GM21737 (cell line): ENCODE measurements at regions not wholly inside any gene's neighbourhood (a gene's known extent, or its start where the extent isn't known, plus 50 kb on each side); places are given as distances from the start of the nearest gene placed in this dataset.
"Not testable (repeated sequence)": the region's sequence is repeated elsewhere in the genome, so short reads cannot be mapped to it uniquely, and the experiment has no call there.

ENCODE experiments used
- ATAC-seq: cut with Tn5 transposase; IDR thresholded peaks from one replicate; pipeline ENCODE4 v1.9.1; 2021; ENCODE audit warnings: mild to moderate bottlenecking, moderate library complexity; ENCODE audit not compliant: unreplicated experiment

DNA sequence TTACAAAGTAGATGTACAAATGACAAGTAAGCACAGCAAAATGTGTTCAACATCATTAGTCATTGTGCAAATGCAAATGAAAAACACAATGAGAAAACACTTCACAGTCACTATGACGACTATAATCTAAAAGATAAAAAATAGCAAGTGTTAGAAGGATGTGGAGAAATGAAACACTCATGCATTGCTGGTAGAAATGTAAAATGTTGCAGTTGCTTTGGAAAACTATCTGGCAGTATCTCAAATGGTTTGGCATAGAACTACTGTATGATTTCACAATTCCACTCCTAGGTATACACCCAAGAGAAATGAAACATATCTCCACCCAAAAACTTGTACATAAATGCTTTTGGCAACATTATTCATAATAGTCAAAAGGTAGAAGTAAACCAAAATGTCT, 459.7 kb upstream of the TRAM1L1 start:
- ATAC-seq, result no peak

DNA sequence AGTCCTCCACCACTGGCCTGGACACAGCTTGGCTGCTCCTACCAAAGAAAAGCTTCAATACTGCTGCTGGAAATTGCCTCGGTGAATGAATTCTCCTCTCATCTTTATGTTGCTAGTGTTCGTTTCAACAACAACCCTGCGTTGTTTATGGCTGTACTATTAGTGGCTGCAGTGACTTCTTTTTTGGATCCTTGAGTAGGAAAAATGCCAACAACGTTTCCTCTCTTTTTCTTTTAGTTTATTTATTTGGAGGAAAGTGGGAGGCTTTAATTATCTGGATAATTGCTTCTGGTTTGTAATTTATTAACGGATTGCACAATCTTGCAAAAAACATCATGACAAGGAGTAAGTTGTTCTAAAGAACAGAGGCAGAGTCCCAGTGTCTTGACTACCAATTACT, 464.1 kb upstream of the TRAM1L1 start:
- no peak for ATAC-seq

DNA sequence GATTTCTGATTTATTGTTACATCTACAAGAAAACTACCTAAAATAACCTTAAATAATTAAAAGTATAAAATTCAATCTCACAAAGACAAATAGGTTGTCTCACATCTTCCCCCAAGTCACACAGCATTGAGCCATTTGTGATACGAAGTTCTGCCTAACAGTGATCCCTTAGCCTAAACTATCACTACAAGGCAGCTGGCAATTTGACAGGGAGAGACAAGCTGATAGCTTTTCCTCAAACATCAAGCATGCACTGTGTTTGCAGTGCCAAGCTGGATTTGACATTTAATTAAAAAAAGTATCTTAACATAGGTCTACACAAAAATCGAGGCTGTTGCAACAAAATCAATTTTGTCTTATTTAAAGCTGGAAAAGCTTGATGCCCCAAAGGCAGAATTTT, 464.7 kb upstream of the TRAM1L1 start:
- no peak for ATAC-seq

DNA sequence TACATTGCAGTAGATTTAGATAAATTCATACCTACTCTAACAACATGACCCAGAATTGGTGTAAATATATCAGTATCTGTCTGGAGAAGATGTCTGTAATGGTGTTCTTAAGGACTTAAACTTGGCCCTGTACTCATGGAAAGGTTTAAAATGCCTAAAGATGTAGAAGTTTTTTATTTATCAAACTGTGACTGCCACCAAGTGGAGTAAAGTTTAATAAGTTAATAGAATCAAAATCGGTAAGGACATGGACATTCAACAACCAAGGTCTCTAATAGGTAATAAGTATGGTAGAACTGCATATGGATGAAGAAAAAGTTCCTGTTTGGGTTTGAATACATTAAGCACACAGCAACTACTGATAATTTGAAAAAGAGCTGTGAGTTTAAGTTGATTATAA, 474.0 kb upstream of the NDST3 start:
- ATAC-seq, result no peak

DNA sequence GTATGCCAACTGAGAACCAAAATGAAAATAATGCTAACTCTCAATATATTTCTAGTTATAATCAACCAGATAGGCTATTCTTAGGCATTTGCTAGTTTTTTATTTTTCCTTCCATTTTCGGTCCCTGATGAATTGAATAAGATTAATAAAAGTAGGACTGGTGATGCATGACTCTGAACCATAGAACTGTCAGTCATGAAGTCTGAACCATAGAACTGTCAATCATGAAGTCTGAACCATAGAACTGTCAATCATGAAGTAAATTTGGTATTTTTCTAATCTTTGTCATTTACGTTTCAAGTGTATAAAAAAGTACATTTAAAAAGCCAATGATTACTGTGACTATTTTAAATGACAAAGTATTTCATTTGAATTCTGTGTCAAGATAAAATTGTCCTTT, 460.2 kb upstream of the NDST3 start:
- ATAC-seq, result no peak

DNA sequence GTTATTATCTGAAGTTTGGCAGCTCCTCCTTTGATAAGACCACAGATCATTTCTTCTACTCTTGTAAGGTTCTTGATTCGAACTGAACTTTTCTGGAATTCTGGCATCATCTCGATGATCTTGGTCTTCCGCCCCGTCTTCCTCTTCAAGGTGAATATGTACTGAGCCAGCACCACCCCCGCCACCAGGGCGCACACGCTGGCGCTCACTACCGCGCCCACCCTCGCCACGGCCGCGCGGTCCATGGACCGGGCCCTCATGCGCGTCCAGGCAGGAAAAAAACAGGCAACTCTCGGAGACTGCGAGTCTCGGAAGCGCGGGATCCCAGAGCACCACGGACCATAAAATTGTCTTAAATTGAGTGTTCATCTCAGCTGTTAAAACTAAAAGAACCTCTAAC, 458.4 kb upstream of the NDST3 start:
- no peak for ATAC-seq

DNA sequence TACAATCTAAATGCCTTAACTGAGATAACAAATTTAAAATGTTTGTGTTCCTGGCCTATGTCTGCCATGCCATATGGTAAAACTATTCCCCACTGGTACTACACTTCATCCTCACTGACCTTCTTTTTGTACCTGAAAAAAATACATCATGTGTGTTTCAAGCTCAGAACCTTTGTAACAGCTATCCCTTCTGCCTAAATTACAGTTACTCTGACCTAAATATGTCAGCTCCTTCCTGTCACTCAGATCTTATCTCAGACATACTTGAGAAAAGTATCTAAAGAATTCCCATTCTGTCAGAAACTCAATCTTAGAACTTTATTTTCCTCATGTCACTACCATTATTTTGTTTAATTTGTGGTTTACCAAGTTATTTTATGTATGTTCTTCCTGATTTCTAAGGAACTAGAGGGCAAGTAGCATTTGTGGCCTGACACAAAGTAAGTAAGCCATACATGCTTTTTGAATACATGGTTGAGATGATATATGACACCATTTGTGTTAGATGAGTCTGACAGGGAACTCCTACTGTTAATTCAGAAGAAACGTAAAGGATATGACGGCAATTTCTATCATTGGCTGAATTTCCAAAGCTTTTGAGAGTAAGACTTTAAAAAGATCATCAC, 456.5 kb upstream of the NDST3 start:
- no peak for ATAC-seq

DNA sequence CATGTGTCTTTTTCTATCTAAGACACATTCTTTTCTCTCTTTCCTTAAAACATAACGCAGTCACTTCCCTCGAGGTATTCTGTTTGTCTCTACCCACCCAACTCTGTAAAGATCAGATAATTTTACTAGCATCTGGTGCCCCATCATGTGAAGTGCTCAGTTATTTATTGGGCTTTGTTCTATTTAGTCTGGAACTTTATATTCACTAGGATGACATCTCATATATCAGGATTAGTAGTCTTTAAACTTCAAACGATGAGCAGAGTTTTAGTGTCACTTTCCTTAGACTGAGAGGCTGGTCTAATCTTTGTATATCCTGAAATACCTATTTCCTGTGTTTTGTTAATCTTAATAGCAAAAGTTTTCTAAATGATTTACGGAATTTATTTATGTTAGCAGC, 445.5 kb upstream of the NDST3 start:
- ATAC-seq, result no peak

DNA sequence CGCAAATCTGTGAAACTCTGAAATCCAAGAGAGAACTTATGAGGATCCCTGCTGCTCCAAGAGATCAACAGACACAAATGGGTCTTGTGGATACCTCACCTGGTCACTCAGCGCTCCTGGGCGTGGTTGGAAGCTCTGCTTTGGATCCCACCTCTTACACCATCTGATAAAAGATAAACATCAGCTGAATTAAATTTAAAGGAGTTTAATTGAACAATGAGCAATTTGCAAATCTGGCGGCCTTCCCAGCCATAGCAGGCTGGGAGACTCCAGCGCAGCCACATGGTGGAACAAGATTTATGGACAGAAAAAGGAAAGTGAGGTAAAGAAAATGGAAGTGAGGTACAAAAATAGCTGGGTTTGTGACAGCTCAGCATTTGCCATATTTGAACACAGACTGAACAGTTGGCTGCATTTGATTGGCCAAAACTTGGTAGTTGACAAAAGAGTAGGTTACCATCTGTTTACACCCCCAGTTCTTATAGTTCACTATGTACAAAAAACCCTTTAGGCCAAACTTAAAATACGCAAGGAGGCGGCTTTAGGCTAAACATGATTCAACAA, 437.3 kb upstream of the NDST3 start:
- ATAC-seq, result no peak

DNA sequence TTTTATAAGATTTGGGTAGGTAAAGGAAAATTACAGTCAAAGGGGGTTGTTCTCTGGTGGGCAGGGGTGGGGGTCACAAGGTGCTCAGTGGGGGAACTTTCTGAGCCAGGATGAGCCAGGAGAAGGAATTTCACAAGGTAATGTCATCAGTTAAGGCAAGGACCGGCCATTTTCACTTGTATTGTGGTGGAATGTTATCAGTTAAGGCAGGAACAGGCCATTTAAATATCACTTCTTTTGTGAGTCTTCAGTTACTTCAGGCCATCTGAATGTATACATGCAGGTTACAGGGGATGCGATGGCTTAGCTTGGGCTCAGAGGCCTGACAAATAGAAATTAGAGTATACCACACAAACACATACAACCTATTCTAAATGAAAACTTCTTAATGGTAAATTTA, 434.9 kb upstream of the NDST3 start:
- not testable (repeated sequence) for ATAC-seq

DNA sequence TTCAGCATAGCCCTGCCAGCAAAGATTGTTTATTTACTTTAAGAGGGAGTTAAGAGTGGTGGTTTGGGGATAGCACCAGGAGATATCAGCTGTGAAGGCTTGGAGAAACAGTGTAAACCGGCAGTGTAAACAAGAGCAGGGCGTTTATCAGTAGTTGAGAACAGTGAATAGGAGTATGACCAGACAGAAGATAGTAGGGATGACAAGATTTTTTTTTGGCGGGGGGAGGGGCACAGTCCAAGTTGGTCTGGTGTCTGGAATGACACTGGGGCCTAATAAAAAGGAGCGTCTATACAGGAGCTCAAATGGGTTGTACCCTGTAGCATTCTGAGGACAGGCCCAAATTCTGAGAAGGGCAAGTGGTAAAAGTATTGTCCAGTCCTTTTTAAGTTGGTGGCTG, 433.4 kb upstream of the NDST3 start:
- ATAC-seq, result not testable (repeated sequence)

DNA sequence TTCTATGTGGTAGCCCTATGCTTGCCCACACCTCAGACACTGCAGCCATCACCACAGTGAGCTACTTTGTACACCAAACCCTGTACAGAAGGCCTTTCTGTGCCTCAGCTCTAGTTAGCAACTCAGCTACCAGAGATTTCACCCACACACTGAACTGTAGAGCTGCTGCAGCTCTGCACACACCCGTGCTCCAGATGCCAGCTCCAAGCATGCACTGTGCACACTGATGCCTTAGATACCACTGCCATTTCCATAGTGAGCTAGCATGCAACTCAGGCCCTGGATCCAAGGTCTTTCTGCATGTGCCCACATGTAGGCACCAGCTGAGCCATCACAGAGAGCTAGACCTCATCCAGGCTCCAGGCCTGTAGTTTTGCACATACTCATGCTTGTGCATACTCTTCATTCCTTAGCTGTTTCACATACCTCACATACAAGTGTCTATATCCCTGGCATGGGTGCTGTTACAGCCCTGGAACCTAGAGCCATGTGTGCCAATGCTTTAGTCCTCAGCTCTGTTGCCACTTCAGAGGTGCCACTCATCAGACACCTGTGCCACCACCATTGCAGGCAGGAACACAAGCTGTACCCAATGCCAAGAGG, 423.5 kb upstream of the NDST3 start:
- ATAC-seq, result no peak

DNA sequence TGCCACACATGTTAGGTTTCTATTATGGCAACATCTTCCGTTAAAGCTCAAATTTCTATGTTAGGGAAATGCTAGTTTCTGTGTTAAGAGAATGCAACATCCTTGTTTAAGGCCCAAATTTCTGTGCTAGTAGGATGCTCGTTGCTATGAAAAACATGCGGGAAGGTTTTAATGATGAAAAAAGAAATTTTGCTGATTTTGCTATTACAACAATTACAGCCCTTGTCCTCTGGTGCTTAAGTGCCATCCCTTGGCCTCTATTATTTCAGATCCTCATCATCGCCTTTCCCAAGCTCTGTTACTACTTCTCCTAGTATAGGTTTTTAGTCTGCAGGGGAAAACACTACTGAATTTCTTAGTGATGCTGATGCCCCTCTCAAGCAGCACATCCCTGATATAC, 412.6 kb upstream of the NDST3 start:
- ATAC-seq, result no peak

DNA sequence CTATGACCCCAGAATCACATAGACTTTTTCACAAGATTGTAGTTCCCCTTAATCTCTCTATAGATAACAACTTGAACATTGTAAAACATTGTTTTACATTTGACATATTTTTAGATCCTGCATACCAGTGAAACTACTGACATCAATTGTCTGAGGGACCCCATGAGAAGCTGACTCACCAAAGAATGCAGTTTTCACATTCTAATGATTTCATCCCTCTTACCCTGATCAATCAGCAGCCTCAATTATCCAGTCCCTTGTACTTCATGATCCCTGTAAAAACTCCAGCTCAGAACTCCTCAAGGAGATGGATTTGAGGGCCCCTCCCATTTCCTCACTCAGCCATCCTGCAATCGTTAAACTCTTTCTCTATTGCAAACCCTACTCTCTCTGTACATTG, 411.0 kb upstream of the NDST3 start:
- no peak for ATAC-seq

DNA sequence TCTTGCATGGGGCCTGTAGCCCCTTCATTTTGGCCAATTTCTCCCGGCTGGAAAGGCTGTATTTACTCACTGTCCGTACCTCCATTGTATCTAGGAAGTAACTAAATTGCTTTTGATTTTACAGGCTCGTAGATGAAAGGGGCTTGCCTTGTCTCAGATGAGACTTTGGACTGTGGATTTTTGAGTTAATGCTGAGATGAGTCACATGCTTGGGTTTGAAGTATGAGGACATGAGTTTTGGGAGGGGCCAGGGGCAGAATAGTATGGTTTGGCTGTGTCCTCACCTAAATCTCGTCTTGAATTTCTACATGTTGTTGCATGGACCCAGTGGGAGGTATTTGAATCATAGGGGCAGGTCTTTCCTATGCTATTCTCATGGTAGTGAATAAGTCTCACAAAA, 407.6 kb upstream of the NDST3 start:
- no peak for ATAC-seq

DNA sequence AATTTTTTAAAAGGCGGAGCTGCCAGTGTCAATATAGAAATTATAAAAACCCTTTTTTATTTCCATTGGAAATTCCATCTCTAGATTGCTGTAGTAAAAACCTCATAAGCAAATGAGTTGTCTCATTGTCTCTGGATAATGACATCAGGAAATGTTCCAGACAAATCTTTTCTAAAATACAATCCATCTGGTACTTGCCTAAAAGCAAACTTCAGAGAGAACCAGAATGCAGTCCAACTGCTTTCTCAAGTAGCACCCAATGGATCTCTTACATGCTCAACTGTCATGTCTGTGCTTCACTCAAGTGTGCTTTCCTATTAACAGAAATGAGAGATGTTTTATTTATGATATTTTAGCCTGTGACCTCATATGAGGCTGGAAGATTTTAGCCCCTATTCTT, 399.6 kb upstream of the NDST3 start:
- ATAC-seq, result no peak

DNA sequence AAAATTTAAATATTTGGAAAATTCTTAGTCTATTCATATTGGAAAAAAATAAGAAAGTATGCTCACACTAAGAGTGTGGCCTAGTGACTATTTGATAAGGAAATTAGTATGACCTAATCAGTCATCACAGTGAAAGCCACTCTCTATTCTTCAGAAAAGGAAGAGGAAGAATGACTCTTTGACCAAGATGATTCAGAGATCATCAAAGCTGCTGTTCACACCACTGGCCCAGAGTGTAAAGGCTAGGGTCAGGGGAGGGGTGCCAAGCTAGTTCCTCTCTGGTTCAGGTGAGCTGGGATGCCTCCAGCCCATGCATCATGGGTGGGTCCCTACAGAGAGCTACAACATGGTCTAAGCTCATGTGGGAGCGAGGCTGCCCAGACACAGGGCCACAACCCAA, 396.9 kb upstream of the NDST3 start:
- no peak for ATAC-seq

DNA sequence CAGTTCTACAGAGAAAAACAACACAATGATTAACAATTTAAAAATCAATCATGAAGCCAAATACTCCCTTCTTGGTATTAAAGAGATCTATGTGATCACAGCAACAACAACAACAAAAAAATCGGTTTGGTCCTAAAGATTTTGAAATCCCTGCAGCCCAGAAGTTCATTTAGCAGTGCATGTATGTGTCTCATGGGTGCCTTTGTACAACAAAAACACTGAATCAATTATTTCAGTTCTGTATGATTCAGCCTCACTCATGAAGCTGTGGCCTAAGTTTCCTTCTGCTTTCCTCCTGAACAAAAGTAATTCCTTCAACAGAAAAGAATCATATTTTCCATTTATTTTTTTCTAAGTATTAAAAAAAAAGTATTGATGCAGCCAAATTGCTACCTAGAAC, 393.4 kb upstream of the NDST3 start:
- no peak for ATAC-seq

DNA sequence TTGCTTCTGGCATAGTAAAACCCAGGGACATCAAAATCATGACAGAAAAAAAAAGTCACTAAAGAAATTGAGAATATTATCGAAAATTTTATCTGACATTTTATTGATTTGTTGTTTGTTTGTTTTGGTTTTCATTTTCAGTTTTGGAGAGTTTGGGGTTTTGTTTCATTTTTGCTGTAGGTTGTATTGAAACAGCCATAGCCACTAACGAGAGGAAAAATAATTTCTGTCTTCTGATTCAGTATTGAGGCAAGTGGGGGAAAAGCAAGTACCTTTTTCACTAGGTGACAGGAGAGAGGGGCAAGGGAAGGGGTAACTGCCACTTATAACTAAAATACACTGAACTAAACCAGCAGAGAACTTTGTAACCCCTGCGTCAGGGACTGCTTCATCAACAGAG, 392.8 kb upstream of the NDST3 start:
- ATAC-seq, result no peak

DNA sequence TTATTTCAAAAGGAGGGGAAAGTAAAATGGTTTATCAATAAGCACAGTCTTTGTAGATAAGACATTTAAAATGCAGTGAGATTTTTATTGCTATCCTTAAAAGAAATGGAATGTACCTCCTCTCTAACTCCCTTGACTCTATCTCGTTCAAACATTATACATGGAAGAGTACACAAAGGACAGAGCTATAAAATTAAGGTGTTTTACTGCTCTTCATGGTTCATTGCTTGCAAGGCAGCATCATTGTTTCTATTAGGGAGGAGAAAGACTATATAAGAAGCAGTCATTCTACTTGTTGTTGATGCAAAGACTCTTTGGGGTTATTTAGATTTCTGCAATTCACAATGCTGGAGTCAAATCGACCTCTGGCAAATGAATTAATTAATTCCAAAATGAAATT, 380.2 kb upstream of the NDST3 start:
- no peak for ATAC-seq

DNA sequence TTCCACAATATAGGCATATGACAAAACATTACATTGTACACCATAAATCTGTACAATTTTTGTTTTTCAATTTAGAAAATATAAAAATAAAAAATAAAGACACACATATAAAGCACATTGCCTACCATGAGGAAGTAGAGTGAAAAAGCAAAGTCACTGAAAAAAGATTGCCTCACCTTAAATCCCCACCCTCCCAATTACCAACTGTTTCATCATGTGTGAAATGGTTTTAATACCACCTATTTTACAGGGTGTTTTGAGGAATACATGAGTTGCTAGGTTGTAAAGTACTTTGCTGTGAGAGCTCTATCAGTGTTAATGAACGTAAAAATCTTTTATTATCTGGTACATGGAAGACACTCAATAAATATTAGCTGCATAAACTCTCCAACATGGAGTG, 373.6 kb upstream of the NDST3 start:
- ATAC-seq, result no peak

DNA sequence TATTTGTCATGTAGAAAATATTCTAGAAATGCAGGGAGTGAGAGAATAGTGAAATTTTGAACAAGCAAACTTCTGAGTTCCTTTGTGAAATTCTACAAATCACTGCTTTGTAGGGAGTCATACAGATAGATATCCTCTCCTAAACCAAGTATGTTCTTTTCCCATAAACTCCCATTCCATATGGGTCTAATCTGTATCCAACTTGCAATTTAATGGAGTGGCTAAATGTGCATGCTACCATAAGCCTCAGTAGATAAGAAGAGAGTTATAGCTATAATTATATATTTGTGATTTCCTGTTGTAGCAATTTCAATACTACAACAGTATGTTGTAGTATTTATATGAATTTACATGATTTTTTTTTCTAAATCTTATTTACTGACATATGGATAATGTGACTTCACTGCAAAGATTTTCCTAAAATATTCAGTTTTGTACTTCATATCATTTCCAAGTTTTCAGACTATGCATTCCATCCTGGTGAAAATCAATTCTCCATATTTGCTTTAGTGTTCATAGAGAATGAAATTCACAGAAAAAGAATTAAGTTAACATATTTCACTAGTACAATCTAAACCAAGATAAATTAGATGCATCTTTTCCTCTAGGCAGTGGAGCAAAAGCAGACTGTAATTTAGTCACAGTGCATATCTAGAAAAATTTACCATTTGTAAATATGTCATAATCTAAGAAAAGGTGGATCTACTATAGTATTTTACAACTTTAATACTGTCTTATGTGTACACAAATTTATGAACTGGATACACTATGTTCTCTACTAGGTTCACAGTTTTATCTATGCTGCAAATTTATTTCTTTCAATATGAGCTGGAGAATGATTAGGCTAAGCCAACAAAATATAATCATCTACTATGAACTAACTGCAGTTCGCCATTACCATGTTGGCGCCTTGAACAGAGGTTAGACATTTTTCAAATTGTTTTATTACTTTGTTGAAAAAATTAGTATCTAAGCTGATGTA, 372.9 kb upstream of the NDST3 start:
- no peak for ATAC-seq
